Ovary (tissue), 7 donors: ENCODE measurements at regions not wholly inside any gene's neighbourhood (a gene's known extent, or its start where the extent isn't known, plus 50 kb on each side); places are given as distances from the start of the nearest gene placed in this dataset.

Experiments used
- DNase-seq, 5 donors: peaks; one replicate each; pipeline ENCODE4 v3.0.0-alpha.2; 2019 to 2020
- H3K27ac ChIP-seq, 2 donors: fragments of 200-600 bp; one replicate each; pipeline versions ENCODE4 v1.5.1 to v1.8.0; 2019 to 2022
- H3K27me3 ChIP-seq: fragments of 200-600 bp; one replicate; pipeline ENCODE4 v1.8.0; 2022
- H3K36me3 ChIP-seq: fragments of 200-600 bp; sonication (generic); one replicate; pipeline ENCODE4 v1.5.1; 2019
- H3K4me1 ChIP-seq: one replicate; pipeline ENCODE4 v1.8.1; 2013; ENCODE audit warnings: mild to moderate bottlenecking, moderate library complexity; ENCODE audit not compliant: insufficient read depth
- H3K4me3 ChIP-seq: fragments of 200-600 bp; sonication (generic); one replicate; pipeline ENCODE4 v1.5.1; 2017
- H3K9me3 ChIP-seq, 2 donors: fragments of 200-600 bp in 1 of 2; sonication (generic) in 1 of 2; one replicate each; pipeline versions ENCODE4 v1.5.1 to v1.8.1; 2013 to 2019; ENCODE audit warnings: mild to moderate bottlenecking in 1 of 2, moderate library complexity in 1 of 2
- EP300 ChIP-seq: sonication (generic); formaldehyde crosslinking; IDR thresholded peaks from one replicate; pipeline ENCODE4 v1.6.1; 2017; ENCODE audit warnings: antibody characterized with exemption
- POLR2A ChIP-seq: fragments of 450-650 bp; IDR thresholded peaks from one replicate; pipeline ENCODE4 v1.6.1; 2017; ENCODE audit warnings: antibody characterized with exemption, mild to moderate bottlenecking, moderate library complexity
- WGBS, 3 donors: extraction: QIAGEN DNeasy Blood & Tissue Kit in 1 of 3; methylation state at CpG; one replicate each; pipeline versions ENCODE4 v1.1.5 to v1.1.7; 2013 to 2017; 5-methylcytosine and 5-hydroxymethylcytosine counted together
- intact Hi-C, 4 donors: fragments of 100-400 bp; cut with DNase I; formaldehyde crosslinking; loops; one replicate each; pipeline versions ENCODE4 v1.11.0 to v1.15.1; 2022 to 2023
- TF ChIP-seq, protein P1 (sequence below), 3 donors: fragments of 450-650 bp in 2 of 3; fragments of 200-600 bp in 1 of 3; IDR thresholded peaks; one replicate each; pipeline versions ENCODE4 v1.5.1 to v1.8.0; 2016 to 2022; ENCODE audit warnings: antibody characterized with exemption in 3 of 3, mild to moderate bottlenecking in 1 of 3
- donor health status: DM: no; HTN: no; CAD: no; lungs with moderate emphysema.
- donor health status: DM: no; HTN: no; CAD: no.
- donor health status: Bipolar disorder and iron deficiency.
- donor health status: DM: no; HTN: no; CAD: no.
- donor health status: DM: yes; HTN: yes; CAD: no.

DNA sequence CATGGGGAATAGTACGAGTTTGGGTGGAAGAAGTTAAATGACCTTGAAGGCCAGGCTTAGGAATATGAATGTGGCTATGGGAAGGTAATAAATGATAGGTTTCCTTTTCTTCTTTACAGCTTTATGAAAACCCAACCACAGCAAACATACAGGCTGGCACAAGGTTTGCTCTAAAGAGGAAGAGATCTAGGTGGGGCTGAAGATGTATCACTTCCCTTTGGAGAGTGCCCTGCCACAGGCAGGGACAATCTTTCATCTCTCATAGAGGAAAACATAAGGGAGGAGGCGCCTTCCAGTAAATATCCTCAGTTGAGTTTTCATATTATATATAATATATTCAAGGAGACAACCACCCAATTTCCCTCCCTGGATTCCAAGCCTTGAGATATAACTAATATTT is 72.9 kb upstream of the FRMD6 start:
- TF ChIP-seq, protein P1, sequence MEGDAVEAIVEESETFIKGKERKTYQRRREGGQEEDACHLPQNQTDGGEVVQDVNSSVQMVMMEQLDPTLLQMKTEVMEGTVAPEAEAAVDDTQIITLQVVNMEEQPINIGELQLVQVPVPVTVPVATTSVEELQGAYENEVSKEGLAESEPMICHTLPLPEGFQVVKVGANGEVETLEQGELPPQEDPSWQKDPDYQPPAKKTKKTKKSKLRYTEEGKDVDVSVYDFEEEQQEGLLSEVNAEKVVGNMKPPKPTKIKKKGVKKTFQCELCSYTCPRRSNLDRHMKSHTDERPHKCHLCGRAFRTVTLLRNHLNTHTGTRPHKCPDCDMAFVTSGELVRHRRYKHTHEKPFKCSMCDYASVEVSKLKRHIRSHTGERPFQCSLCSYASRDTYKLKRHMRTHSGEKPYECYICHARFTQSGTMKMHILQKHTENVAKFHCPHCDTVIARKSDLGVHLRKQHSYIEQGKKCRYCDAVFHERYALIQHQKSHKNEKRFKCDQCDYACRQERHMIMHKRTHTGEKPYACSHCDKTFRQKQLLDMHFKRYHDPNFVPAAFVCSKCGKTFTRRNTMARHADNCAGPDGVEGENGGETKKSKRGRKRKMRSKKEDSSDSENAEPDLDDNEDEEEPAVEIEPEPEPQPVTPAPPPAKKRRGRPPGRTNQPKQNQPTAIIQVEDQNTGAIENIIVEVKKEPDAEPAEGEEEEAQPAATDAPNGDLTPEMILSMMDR (IDR thresholded peaks at IDR 0.05), result no peak
- TF ChIP-seq POLR2A (no peak), EP300 (no peak)
- WGBS, 3 donors, result 87 to 91% (median 88%) methylated on average over 2 of the region's 2 CpGs
- Histone ChIP-seq H3K27ac (no peak overlapping the region), H3K27me3 (no peaks in the 10 kb centered on the region), H3K4me1 (peaks cover 2% of the 10 kb centered on the region), H3K36me3 (no peaks in the 10 kb centered on the region), H3K4me3 (no peak overlapping the region), H3K9me3 (no peaks in the 10 kb centered on the region)
- intact Hi-C loops, result no loop called here
- no peak for DNase-seq

DNA sequence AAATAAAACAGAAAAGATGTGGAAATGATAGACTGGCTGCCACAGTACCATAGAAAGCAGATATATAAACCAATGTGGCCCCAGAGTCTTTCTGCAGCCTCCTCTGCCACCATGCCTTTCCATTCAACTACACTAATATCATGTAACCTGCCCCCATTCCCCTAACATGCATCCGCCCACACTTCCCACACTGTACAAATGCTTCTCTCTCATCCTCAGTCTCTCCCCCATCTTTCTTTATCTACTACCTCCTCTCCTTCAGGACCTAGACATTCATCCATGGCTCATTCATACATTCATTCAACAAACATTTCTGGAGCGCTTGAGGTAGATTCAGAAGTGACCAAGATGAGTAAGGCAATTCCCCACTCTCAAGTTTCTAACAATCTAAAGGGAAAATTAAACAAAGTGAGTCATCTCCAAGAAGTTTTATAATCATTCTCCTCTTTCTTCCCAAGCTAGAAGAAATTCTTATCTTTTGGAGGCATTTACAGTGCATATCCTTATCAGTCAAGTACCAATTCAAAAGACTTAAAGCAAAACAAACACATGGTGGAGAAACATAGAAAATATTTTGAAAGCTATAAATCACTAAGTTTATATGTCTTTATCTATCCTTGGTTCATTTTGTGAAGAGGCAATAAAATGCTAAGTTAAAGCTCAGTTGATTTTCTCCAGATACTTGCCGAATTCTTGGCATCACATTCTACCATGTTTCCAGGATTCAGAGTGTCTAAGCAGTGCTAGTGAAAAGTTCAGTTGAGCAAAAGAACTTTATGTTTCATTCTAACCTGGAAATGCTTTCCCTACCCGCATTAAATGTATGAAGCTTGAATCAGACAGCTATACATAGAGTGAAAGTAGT is 70.5 kb upstream of the FRMD6 start:
- Histone ChIP-seq H3K4me3 (no peak overlapping the region), H3K36me3 (no peaks in the 10 kb centered on the region), H3K27me3 (no peaks in the 10 kb centered on the region), H3K4me1 (peaks cover 2% of the 10 kb centered on the region), H3K9me3 (no peaks in the 10 kb centered on the region), H3K27ac (no peak overlapping the region)
- 41 to 50% (median 44%) methylated on average over 4 of the region's 4 CpGs for WGBS, 3 donors
- TF ChIP-seq POLR2A, result no peak
- intact Hi-C loops, result no loop called here
- no peak for DNase-seq

DNA sequence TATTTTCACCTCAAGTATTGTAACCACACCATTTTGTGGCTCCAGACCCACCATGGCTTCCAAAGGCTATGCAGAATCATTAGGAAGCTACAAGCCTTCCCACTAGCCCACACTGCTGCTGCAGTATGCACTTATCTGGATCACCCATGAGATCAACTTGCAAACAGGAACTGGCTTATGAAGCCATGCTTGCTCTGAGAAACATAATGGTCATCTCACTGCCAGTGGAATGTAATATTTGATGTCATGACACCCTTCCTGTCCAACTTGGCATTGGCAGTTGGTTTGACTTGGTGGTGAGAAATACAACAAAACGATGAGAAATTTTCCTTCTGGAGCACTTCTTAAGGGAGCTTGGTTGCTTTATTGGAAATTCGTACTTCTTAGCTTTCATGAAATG is 69.3 kb upstream of the FRMD6 start:
- Histone ChIP-seq H3K9me3 (no peaks in the 10 kb centered on the region), H3K36me3 (no peaks in the 10 kb centered on the region), H3K4me1 (peaks cover 2% of the 10 kb centered on the region), H3K27ac (no peak overlapping the region), H3K4me3 (no peak overlapping the region), H3K27me3 (no peaks in the 10 kb centered on the region)
- no peak for DNase-seq
- intact Hi-C loops, result no loop called here
- WGBS, 3 donors, result 77 to 81% (median 78%) methylated on average over 2 of the region's 2 CpGs
- TF ChIP-seq POLR2A (no peak), EP300 (no peak)
- TF ChIP-seq, protein P1 (IDR thresholded peaks at IDR 0.05), result no peak

DNA sequence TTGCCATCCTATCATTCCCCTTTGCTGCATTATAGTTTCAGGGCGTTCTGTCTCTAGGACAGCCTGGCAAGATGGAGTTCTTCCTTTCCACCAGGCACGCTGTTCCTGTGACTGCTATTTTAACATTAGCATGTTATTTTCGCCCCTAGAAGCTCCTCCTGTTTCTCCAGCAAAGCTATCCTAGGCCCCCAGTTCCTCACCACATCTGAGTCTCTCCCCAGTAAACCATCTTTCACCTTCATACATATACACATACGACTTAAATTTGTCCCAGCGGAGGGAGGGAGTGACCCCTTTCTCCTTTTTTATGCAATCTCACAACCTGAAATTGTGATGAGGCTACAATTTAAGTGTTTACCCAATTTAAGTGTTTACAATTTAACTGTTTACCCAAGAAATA is 66.7 kb upstream of the FRMD6 start:
- Histone ChIP-seq H3K4me1 (peaks cover 2% of the 10 kb centered on the region), H3K9me3 (no peaks in the 10 kb centered on the region), H3K27me3 (no peaks in the 10 kb centered on the region), H3K27ac (no peak overlapping the region), H3K4me3 (no peak overlapping the region), H3K36me3 (no peaks in the 10 kb centered on the region)
- TF ChIP-seq EP300 (no peak), POLR2A (no peak)
- TF ChIP-seq, protein P1 (IDR thresholded peaks at IDR 0.05), result no peak
- 84 to 91% (median 89%) methylated on average over 5 of the region's 5 CpGs for WGBS, 3 donors
- no peak for DNase-seq
- intact Hi-C loops, result no loop called here

DNA sequence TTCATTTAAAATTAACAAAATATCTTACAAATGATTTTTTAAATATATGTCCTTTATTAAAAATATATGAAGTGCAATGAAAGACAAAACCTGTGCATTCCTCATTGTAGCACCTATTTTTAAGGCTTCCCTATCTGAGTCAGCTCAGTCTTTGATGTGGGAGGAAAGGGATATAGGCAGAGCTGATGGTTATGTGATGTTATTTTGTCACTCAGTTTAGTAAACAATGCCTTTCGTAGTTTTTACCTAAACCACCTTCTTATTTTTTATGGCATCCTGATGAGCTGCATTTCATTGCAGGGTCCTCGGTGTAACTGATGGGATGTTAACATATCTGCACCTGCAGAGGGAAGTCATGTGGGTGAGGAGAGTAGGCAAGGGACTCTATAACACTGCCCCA is 58.9 kb upstream of the FRMD6 start:
- Histone ChIP-seq H3K4me3 (no peak overlapping the region), H3K27ac (no peak overlapping the region)
- DNase-seq, result no peak

More for the DNA sequence above, 58.9 kb upstream of the FRMD6 start:
- intact Hi-C loops, result no loop called here
- 72 to 79% (median 77%) methylated on average over 2 of the region's 2 CpGs for whole genome bisulfite sequencing, 3 donors
- Histone ChIP-seq H3K27me3 (no peaks in the 10 kb centered on the region), H3K9me3 (no peaks in the 10 kb centered on the region), H3K4me1 (peaks cover 1% of the 10 kb centered on the region), H3K36me3 (no peaks in the 10 kb centered on the region)
- TF ChIP-seq, protein P1 (IDR thresholded peaks at IDR 0.05), result no peak
- TF ChIP-seq EP300, result no peak
- no peak for TF ChIP-seq POLR2A
